ENCODE measurements at regions not wholly inside any gene's neighbourhood (a gene's known extent, or its start where the extent isn't known, plus 50 kb on each side); places are given as distances from the start of the nearest gene placed in this dataset.

GRCh38 chr2:192254444-192254843 lies 59.7 kb upstream of the TMEFF2 start:
- TF ChIP-seq EZH2phosphoT487 (IDR thresholded peaks at IDR 0.05; ENCODE audit: borderline replicate concordance) (no peak), CTCF (conservative IDR thresholded peaks at IDR 0.05; ENCODE audit: low read length) (no peak)
